Stimulated activated naive CD8-positive, alpha-beta T cell treated with anti-CD3 and anti-CD28 coated beads, Interleukin-15, Interleukin-2, amounts not matched to agents 100 ng/mL and 50 ng/mL, for 24 hours (primary cell): ENCODE measurements at regions not wholly inside any gene's neighbourhood (a gene's known extent, or its start where the extent isn't known, plus 50 kb on each side); places are given as distances from the start of the nearest gene placed in this dataset.
"Not testable (repeated sequence)": the region's sequence is repeated elsewhere in the genome, so short reads cannot be mapped to it uniquely, and the experiment has no call there.

ENCODE experiments used
- H3K27ac Mint-ChIP-seq: one replicate; pipeline ENCODE4 v1.8.0; 2021; ENCODE audit warnings: mild to moderate bottlenecking, mixed read lengths
- H3K27me3 Mint-ChIP-seq: one replicate; pipeline ENCODE4 v1.8.0; 2021; ENCODE audit warnings: mixed read lengths
- H3K36me3 Mint-ChIP-seq: one replicate; pipeline ENCODE4 v1.8.0; 2021; ENCODE audit warnings: low read depth, mixed read lengths
- H3K4me1 Mint-ChIP-seq: one replicate; pipeline ENCODE4 v1.8.0; 2021; ENCODE audit warnings: low read depth, mixed read lengths
- H3K4me3 Mint-ChIP-seq: one replicate; pipeline ENCODE4 v1.8.0; 2021; ENCODE audit warnings: mild to moderate bottlenecking, mixed read lengths
- H3K9me3 Mint-ChIP-seq: one replicate; pipeline ENCODE4 v1.8.0; 2021; ENCODE audit warnings: mixed read lengths

GRCh38 chr6:63486196-63486595 lies 86.1 kb upstream of the LOC128125822 start:
- Mint-ChIP-seq H3K9me3 (no peaks in the 10 kb centered on the region), H3K27me3 (no peaks in the 10 kb centered on the region), H3K4me3 (no peak overlapping the region), H3K4me1 (no peaks in the 10 kb centered on the region), H3K36me3 (no peaks in the 10 kb centered on the region), H3K27ac (no peak overlapping the region)

GRCh38 chr6:63487103-63487813 lies 85.0 kb upstream of the LOC128125822 start:
- Mint-ChIP-seq H3K27ac (no peak overlapping the region), H3K4me3 (no peak overlapping the region), H3K4me1 (no peaks in the 10 kb centered on the region), H3K27me3 (peaks cover 4% of the 10 kb centered on the region), H3K36me3 (no peaks in the 10 kb centered on the region), H3K9me3 (no peaks in the 10 kb centered on the region)

- Mint-ChIP-seq H3K27me3 (peaks cover 4% of the 10 kb centered on the region), H3K36me3 (no peaks in the 10 kb centered on the region), H3K4me1 (no peaks in the 10 kb centered on the region), H3K27ac (no peak overlapping the region), H3K9me3 (no peaks in the 10 kb centered on the region), H3K4me3 (no peak overlapping the region)
These were observed 81.2 kb upstream of the LOC128125822 start for GRCh38 chr6:63491119-63491518.

GRCh38 chr6:63492476-63492875 lies 79.8 kb upstream of the LOC128125822 start:
- H3K27me3 Mint-ChIP-seq: peaks cover 4% of the 10 kb centered on the region
- no peaks in the 10 kb centered on the region for H3K9me3 Mint-ChIP-seq

GRCh38 chr6:63493557-63493956 lies 78.7 kb upstream of the LOC128125822 start:
- Mint-ChIP-seq H3K9me3 (no peaks in the 10 kb centered on the region), H3K27me3 (peaks cover 4% of the 10 kb centered on the region), H3K4me1 (no peaks in the 10 kb centered on the region), H3K36me3 (no peaks in the 10 kb centered on the region), H3K4me3 (no peak overlapping the region), H3K27ac (no peak overlapping the region)

More at GRCh38 chr6:63492476-63492875, 79.8 kb upstream of the LOC128125822 start:
- no peaks in the 10 kb centered on the region for H3K4me1 Mint-ChIP-seq
- H3K27ac Mint-ChIP-seq: no peak overlapping the region
- H3K36me3 Mint-ChIP-seq: no peaks in the 10 kb centered on the region
- H3K4me3 Mint-ChIP-seq: no peak overlapping the region

GRCh38 chr6:63496361-63496804 lies 75.9 kb upstream of the LOC128125822 start:
- peaks cover 4% of the 10 kb centered on the region for H3K27me3 Mint-ChIP-seq
- no peaks in the 10 kb centered on the region for H3K9me3 Mint-ChIP-seq
- no peaks in the 10 kb centered on the region for H3K36me3 Mint-ChIP-seq
- no peaks in the 10 kb centered on the region for H3K4me1 Mint-ChIP-seq
- no peak overlapping the region for H3K4me3 Mint-ChIP-seq
- H3K27ac Mint-ChIP-seq: no peak overlapping the region

- peaks cover 4% of the 10 kb centered on the region for H3K4me1 Mint-ChIP-seq
- no peaks in the 10 kb centered on the region for H3K36me3 Mint-ChIP-seq
- H3K4me3 Mint-ChIP-seq: no peak overlapping the region
- no peak overlapping the region for H3K27ac Mint-ChIP-seq
- peaks cover 3% of the 10 kb centered on the region for H3K27me3 Mint-ChIP-seq
- no peaks in the 10 kb centered on the region for H3K9me3 Mint-ChIP-seq
These were observed 70.1 kb upstream of the LOC128125822 start for GRCh38 chr6:63502156-63502555.

GRCh38 chr6:63503199-63503598 lies 69.1 kb upstream of the LOC128125822 start:
- no peak overlapping the region for H3K27ac Mint-ChIP-seq
- H3K4me1 Mint-ChIP-seq: peaks cover 4% of the 10 kb centered on the region
- no peaks in the 10 kb centered on the region for H3K9me3 Mint-ChIP-seq
- H3K4me3 Mint-ChIP-seq: no peak overlapping the region
- H3K36me3 Mint-ChIP-seq: no peaks in the 10 kb centered on the region
- H3K27me3 Mint-ChIP-seq: peaks cover 3% of the 10 kb centered on the region

GRCh38 chr6:63504777-63505384 lies 67.4 kb upstream of the LOC128125822 start:
- Mint-ChIP-seq H3K27me3 (peaks cover 3% of the 10 kb centered on the region), H3K36me3 (no peaks in the 10 kb centered on the region), H3K4me3 (no peak overlapping the region), H3K27ac (no peak overlapping the region), H3K4me1 (peaks cover 4% of the 10 kb centered on the region), H3K9me3 (no peaks in the 10 kb centered on the region)

GRCh38 chr6:63507096-63507495 lies 65.2 kb upstream of the LOC128125822 start:
- Mint-ChIP-seq H3K27ac (no peak overlapping the region), H3K4me1 (peaks cover 4% of the 10 kb centered on the region), H3K27me3 (peaks cover 3% of the 10 kb centered on the region), H3K4me3 (no peak overlapping the region), H3K36me3 (no peaks in the 10 kb centered on the region), H3K9me3 (no peaks in the 10 kb centered on the region)

GRCh38 chr6:63509652-63510352 lies 62.5 kb upstream of the LOC128125822 start:
- Mint-ChIP-seq H3K27ac (no peak overlapping the region), H3K4me1 (peaks cover 4% of the 10 kb centered on the region), H3K27me3 (peaks cover 3% of the 10 kb centered on the region), H3K4me3 (no peak overlapping the region), H3K9me3 (no peaks in the 10 kb centered on the region), H3K36me3 (no peaks in the 10 kb centered on the region)

- H3K4me1 Mint-ChIP-seq: no peaks in the 10 kb centered on the region
- no peak overlapping the region for H3K27ac Mint-ChIP-seq
- no peaks in the 10 kb centered on the region for H3K9me3 Mint-ChIP-seq
These were observed 62.0 kb upstream of the LOC128125822 start for GRCh38 chr6:63510353-63510686.

GRCh38 chr6:63510849-63511248 lies 61.4 kb upstream of the LOC128125822 start:
- Mint-ChIP-seq H3K4me1 (no peaks in the 10 kb centered on the region), H3K36me3 (no peaks in the 10 kb centered on the region), H3K4me3 (no peak overlapping the region), H3K27me3 (peaks cover 3% of the 10 kb centered on the region), H3K27ac (no peak overlapping the region), H3K9me3 (no peaks in the 10 kb centered on the region)

More at GRCh38 chr6:63510353-63510686, 62.0 kb upstream of the LOC128125822 start:
- H3K27me3 Mint-ChIP-seq: peaks cover 3% of the 10 kb centered on the region
- H3K4me3 Mint-ChIP-seq: no peak overlapping the region
- no peaks in the 10 kb centered on the region for H3K36me3 Mint-ChIP-seq

GRCh38 chr6:63514488-63515173 lies 57.6 kb upstream of the LOC128125822 start:
- H3K27me3 Mint-ChIP-seq: peaks cover 5% of the 10 kb centered on the region
- no peaks in the 10 kb centered on the region for H3K36me3 Mint-ChIP-seq

GRCh38 chr6:63515227-63515626 lies 57.1 kb upstream of the LOC128125822 start:
- H3K9me3 Mint-ChIP-seq, H3K36me3 Mint-ChIP-seq, H3K4me3 Mint-ChIP-seq, H3K4me1 Mint-ChIP-seq, H3K27ac Mint-ChIP-seq, H3K27me3 Mint-ChIP-seq: not testable (repeated sequence)

More at GRCh38 chr6:63514488-63515173, 57.6 kb upstream of the LOC128125822 start:
- Mint-ChIP-seq H3K4me3 (no peak overlapping the region), H3K27ac (no peak overlapping the region), H3K4me1 (no peaks in the 10 kb centered on the region), H3K9me3 (no peaks in the 10 kb centered on the region)
